ENCODE measurements at regions not wholly inside any gene's neighbourhood (a gene's known extent, or its start where the extent isn't known, plus 50 kb on each side); places are given as distances from the start of the nearest gene placed in this dataset.

- no peak for TF ChIP-seq USF1 (IDR thresholded peaks at IDR 0.05)
- TF ChIP-seq, protein P1, sequence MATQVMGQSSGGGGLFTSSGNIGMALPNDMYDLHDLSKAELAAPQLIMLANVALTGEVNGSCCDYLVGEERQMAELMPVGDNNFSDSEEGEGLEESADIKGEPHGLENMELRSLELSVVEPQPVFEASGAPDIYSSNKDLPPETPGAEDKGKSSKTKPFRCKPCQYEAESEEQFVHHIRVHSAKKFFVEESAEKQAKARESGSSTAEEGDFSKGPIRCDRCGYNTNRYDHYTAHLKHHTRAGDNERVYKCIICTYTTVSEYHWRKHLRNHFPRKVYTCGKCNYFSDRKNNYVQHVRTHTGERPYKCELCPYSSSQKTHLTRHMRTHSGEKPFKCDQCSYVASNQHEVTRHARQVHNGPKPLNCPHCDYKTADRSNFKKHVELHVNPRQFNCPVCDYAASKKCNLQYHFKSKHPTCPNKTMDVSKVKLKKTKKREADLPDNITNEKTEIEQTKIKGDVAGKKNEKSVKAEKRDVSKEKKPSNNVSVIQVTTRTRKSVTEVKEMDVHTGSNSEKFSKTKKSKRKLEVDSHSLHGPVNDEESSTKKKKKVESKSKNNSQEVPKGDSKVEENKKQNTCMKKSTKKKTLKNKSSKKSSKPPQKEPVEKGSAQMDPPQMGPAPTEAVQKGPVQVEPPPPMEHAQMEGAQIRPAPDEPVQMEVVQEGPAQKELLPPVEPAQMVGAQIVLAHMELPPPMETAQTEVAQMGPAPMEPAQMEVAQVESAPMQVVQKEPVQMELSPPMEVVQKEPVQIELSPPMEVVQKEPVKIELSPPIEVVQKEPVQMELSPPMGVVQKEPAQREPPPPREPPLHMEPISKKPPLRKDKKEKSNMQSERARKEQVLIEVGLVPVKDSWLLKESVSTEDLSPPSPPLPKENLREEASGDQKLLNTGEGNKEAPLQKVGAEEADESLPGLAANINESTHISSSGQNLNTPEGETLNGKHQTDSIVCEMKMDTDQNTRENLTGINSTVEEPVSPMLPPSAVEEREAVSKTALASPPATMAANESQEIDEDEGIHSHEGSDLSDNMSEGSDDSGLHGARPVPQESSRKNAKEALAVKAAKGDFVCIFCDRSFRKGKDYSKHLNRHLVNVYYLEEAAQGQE (IDR thresholded peaks at IDR 0.05; ENCODE audit: low read depth), result no peak
- no peak for TF ChIP-seq TCF12 (IDR thresholded peaks at IDR 0.05; ENCODE audit: low read depth)
- TF ChIP-seq TAF1 (IDR thresholded peaks at IDR 0.05; ENCODE audit: low read depth), result no peak
- no peak for TF ChIP-seq RAD21 (IDR thresholded peaks at IDR 0.05; ENCODE audit: low read depth)
- no peak for TF ChIP-seq EGR1 (IDR thresholded peaks at IDR 0.05)
- no peak for TF ChIP-seq ZBTB7A (IDR thresholded peaks at IDR 0.05; ENCODE audit: low read depth)
- TF ChIP-seq, protein P2, sequence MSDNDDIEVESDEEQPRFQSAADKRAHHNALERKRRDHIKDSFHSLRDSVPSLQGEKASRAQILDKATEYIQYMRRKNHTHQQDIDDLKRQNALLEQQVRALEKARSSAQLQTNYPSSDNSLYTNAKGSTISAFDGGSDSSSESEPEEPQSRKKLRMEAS (IDR thresholded peaks at IDR 0.05), result no peak
- TF ChIP-seq EP300 (IDR thresholded peaks at IDR 0.05; ENCODE audit: borderline replicate concordance), result no peak
Observed at GRCh38 chr9:13430368-13431221, 151.1 kb upstream of the MPDZ start.
